Kidney capillary endothelial cell (primary cell): ENCODE measurements at regions not wholly inside any gene's neighbourhood (a gene's known extent, or its start where the extent isn't known, plus 50 kb on each side); places are given as distances from the start of the nearest gene placed in this dataset.
"Not testable (repeated sequence)": the region's sequence is repeated elsewhere in the genome, so short reads cannot be mapped to it uniquely, and the experiment has no call there.

Source experiments
- DNase-seq: peaks from one replicate; pipeline ENCODE4 v3.0.0-alpha.2; 2018; ENCODE audit warnings: low spot score

DNA sequence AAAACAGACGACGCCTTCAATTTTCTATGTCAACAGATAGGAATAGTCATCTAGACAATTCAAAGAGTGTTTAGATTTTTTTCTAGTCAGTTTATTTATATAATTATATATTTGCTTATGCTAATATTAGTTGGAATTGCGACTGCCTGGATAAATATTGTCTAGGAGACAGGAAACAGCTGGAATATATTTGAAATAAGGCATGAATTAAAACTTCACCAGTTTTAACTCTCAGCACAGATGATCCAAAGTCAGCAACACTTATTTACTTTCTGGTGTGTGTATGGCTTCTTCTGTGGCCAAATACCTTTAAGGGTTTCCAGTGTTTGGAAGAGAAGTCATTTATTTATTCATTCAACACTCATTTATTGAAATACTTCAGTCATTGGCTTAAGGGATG lies 1215.4 kb upstream of the USP15 start:
- DNase-seq: no peak

DNA sequence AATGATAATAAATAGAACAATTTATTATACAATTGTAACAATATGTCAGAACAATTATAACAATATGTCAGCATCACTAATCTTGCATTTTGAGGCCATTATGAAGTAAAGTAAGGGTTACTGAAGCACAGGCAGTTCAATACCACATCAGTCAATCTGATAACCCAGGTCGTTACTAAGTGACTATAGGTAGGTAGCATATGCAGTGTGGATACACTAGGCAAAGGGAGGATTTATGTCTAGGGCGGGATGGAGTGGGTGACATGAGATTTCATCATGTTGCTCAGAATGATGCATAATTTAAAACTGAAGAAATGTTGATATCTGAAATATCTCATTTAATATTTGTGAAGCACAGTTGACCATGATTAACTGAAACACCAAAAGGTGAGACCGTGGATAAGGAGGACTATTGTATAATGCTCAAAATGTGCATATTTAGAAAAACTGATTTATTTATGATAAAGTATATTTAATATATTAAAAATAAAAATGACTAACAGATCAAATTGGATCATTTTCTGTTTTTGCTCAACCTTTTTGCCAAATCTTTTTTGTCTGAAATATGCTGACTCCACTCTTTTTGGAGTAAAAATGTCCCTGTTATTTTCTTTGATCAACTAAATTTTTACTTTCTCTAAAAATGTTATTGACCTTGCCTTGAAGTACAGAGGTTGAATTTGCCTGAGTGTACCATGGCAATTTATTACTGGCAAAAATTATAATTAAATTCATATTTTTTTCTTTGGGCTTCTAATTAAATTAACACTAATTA lies 1189.4 kb upstream of the USP15 start:
- DNase-seq: no peak

DNA sequence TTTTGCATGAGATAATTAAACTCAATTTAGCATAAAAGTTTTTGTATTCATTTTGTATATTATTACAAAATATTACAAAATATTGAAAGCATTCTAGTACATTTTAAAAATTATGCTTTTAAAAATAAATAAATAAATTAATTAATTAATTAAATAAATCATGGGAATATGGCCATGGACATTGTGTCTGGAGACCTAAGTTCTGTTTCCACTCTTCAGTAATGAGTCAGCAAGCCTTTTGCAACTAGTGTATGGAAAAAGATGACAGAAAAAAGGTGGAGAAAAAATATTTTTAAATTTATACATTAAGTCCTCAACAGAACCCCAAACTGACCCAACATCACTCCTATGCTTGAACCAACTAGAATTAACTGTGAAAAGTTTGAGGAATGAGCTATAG lies 1187.5 kb upstream of the USP15 start:
- no peak for DNase-seq

DNA sequence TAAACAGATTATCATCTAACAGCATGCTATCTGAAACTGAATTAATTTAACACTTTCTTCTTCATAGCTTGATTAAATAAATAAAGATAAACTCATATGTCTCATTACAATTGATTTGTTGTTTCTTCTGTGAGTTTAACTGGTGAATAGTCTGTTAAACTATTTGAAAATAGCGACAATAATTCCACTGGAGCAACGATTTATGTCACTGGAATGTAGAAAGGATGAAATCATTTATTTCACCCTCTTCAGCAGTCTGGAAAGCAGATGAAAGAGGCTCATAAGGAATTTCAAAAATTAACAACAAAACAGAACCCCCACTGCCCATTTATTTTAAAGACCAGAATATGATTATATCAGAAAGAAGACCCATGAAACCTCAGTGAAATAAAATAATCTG lies 1165.1 kb upstream of the USP15 start:
- no peak for DNase-seq

DNA sequence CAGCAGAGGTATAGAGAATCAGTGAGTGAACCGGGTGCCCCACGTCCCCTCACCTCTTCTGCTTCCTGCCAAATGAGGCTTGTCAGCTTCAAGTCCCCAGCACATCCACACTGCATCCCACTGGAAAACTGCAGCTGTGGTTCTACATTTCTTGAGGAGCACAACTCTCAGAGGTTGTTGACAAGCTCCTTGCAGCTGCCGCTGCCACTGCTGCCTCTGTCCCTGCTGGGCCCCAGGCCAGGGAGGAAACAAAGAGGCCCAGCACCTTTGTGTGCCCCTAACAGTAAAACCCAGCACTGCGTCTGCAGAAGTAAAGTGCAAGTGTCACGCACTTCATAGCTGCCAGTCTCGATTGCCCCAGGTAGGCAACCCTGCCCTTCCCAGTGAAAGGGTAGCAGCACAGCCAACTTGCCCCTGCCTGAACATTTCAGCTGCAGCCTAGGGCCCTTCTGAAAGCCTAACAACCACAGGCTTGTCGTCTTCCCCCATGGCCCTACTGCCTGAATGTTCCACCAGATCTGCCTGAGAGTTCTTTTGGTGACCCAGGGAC lies 1162.1 kb upstream of the USP15 start:
- no peak for DNase-seq

DNA sequence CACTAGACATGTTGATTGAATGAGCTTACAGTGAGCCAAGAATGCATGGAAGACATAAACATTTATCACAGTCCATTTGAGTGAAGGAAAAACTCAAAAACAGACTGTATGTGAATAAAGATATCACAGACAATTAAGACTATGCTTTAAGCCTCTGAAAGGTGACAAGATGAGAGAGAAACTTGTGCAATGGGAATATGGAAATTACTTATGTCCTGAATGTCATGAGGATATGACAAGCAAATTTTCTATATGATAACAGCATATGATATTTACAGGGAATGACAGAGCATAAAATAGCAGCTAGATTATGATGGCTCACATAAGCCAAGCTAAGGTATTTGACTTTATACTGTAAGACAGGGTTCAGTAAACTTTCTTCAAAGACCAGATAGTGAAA lies 1153.1 kb upstream of the USP15 start:
- DNase-seq: no peak

DNA sequence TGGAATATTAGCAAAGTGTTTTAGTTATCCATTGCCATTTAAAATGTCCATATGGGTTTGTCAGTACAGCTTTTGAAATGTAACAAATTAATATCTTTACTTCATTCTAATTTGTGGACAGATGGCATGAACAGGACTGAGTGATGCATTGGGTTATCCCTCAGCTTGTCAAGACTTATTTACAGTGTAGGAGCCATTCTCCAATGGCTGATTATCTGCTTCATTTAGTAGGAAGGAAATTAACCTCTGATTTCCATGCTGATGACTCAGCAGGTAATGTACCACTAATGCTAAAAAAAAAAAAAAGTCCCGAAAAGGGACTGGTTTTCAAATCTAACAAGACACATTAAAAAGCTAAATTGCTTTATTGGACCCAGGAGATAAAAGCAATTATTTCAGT lies 1149.0 kb upstream of the USP15 start:
- no peak for DNase-seq

DNA sequence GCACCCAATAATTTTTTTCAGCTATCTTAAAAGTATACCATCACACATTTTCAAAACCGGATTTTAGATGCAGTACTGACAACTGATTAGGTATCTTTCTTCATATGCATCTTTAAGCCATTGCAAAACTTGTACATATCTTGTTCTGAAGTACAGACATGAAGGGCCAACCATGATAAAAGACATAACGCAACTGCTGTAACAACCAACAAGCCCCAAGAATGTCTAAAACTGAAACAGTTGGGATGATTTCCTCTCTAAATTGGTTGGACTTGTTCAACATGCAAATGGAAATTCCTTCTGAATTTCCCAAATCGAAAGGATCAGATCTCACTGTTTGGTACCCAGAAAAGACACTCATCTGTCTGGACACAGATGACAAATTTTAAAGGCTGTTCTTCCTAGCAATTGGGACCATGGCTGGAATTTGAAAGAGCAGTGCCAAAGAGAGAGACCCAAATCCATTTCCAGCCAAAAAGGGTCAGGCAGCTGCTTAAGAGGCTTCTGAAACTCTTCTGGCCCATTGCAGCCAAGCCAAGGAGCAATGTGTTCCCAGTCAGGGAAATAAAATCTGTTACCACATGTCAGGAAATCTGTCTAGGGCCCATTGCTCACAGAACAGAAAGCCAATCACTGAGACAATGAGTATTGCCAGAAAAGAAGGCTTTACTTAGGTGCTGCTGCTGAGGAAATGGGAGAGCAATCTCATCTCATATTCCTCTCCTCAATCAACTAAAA lies 1122.4 kb upstream of the USP15 start:
- DNase-seq: no peak

DNA sequence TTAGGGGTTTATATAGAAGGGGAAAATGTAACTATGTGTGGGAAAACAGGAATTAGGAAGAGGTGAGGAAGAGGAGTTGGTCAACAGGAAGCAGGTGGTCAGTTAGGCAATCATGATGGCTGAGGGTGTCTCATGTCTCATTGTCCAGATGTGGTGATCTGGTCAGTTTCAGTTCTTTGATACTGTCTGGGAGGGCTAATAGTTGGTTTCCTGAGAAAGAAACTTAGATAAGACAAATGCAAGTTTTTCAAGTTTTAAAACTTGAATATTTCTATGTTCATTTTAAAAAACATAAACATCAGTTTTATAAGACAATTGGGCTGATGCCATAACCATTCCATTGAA lies 1121.8 kb upstream of the USP15 start:
- DNase-seq: no peak

DNA sequence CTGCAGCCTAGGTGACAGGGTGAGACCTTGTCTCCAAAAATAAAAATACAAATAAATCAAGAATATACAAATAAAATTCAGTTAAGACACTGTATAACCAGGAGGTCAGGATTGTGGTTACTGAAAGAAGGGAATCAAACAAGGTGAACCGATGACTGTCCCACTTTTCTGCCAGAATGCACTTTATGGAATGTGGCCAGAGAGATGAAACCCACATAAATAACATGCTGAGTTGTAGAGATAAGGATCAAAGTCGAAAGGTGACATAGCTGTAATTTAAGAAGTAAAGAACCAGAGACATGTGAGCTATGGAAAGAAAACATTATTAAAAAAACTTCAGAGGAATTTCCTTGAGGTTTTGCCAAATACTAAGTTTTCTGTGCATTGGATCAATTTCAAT lies 1098.2 kb upstream of the USP15 start:
- no peak for DNase-seq

DNA sequence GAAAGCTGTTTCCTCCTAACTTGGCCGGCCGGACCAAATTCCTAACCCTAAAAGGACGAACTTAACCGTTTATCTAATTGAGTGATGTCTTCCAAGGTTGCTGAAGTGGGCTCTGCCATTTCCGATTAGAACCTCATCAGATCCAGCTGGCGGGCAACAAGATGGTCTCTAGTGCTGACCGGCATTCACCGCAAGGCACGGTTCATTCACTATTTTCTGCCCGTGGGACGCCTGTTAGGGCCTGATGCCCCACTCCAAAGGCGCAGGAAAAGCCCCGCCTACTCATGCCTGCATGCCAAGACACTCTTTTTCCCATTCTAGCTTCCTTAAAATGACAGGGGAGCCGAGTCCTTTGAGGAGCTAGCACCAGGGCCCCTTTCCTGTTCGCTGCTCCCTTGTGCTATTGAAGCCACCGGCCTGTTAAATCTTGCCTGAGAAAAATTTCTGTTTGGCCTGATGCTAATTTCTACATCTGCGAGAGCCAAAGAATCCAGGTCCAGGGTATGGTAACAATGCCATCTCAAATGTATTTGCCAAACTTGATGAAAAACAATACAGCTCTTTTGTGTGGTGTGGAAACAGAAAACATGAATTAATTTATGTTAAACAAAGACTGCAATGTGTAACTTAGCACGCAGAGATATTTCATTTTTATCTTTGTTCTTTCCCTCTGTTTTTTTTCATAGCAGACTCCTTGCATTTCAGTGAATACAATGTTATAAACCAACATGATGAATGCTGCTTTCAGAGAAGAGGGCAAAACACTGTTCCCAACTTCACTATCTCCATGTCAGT lies 1071.2 kb upstream of the USP15 start:
- DNase-seq: no peak

DNA sequence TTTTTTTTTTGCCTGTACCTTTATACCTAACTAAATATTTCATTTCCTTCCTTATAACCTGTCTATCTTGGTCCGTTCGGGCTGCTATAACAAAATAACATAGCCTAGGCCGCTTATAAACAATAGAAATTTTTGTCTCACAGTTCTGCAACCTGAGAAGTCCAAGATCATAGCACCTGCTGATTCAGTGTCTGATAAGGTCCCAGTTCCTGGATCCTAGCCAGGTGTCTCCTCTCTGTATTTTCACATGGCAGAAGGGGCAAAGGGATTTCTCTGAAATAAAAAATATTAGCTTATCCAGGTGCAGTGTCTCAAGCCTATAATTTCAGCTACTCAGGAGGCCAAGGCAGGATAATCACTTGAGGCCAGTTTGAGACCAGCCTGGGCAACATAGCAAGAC lies 1046.6 kb upstream of the USP15 start:
- DNase-seq: no peak

DNA sequence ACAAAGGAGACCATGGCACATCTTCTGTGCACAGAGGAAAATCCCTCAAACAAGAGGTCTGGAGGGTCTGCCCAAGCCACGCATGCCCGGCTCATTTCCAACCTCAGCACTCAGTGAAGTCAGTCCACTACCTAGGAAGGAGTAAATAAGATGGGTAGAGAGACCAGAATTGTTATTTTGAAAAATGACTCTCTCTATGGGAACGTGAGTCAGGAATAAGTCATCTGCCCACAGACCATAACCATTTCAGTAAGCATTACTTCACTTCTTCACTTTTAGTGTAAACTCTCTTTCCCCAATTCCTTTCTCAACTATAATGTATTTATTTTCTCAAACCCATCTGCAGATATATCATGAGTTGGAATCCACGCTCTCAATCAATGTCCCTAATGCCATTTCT lies 1039.9 kb upstream of the USP15 start:
- no peak for DNase-seq

DNA sequence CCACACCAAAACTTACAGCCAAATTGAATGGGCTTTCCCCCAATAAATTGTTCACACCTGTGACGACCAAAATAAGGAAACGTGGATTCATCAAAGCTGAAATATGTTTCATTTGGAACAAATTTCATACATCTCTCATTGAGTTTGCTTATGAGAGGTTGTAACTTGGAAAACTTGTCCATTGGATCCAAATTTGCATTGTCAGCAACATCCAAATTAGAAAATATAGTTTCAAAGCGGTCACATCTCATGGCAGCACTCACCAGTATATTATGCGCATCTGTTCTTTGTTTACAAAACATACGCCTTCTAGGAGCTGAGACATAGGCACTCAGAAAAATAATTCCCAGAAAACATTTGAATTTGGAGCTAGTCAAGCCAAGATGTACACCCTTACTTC lies 1028.2 kb upstream of the USP15 start:
- no peak for DNase-seq

DNA sequence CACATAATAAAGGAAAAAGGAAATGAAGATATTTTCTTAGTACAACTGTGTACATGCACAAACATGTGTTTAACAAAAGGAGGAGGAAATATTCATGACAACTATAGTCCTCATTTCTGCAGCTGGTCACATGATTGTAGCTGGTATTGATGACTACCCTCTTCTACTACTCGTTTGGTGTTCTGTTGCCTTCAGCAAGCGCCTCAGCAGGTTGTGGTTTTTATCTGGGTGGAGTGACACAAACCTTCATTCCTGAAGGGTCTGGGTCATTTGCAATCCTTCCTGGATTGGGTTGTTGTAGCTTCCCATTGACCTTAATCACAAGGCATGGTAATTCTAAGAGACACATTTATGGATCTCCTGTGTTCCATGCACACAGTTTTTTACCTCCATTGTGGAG lies 1009.9 kb upstream of the USP15 start:
- DNase-seq: no peak

DNA sequence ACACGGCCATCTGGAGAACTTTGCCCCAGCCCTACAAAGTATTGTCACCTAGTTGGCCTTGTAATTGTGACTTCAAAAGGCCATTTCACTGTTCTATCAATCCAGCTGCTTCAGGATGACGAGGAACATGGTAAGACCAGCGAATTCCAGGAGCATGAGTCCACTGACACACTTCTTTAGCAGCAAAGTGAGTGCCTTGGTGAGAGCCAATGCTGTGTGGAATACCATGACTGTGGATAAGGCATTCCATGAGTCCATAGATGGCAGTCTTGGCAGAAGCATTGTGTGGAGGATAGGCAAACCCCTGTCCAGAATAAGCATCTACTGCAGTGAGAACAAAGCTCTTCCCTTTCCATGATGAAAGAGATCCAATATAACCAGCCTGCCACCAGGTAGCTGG lies 1009.1 kb upstream of the USP15 start:
- no peak for DNase-seq

DNA sequence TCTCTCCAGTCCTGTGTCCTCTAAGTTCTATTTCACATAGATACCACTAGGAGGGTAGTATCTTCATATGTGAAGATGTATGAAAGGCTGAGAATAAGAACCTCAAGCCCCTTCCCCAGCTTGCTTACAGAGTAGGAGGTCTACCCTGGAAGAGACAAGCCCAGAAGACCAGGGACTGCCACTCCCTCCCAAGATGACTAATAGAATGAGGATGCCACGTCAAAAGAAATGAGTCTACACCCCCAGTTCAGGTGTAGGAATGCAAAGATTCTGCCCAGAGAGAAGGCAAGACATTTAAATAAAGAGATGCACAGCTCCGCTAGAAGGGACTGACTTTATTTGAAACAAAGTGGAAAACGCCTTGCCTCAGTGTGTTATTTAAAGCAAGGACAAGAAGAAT lies 1006.0 kb upstream of the USP15 start:
- no peak for DNase-seq

DNA sequence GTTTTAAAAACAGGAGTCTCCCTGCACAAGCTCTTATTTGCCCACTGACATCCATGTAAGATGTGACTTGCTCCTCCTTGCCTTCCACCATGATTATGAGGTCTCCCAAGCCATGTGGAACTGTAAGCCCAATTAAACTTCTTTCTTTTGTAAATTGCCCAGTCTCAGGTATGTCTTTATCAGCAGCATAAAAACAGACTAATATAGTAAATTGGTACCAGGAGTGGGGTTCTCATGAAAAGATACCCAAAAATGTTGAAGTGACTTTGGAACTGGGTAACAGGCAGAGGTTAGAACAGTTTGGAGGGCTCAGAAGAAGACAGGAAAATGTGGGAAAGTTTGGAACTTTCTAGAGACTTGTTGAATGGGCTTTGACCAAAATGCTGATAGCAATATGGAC lies 995.9 kb upstream of the USP15 start:
- not testable (repeated sequence) for DNase-seq

DNA sequence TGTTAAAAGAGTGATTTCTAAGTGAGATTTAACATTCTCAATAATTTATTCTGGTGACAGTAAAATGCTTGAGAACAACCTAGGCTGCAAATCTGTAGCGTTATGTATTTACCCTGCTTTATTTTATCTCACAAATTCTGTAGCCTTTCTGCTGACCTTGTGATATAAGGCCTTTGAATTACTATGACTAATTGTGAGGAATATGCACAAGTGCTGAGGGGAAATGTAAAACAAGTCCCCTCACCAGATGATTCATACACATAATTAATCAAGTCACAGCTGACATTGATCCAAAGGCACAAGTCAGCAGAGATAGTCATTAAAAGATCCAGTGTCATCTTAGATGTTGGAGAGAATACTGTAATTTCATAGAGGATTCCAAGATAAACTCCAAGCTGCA lies 992.7 kb upstream of the USP15 start:
- DNase-seq: no peak

DNA sequence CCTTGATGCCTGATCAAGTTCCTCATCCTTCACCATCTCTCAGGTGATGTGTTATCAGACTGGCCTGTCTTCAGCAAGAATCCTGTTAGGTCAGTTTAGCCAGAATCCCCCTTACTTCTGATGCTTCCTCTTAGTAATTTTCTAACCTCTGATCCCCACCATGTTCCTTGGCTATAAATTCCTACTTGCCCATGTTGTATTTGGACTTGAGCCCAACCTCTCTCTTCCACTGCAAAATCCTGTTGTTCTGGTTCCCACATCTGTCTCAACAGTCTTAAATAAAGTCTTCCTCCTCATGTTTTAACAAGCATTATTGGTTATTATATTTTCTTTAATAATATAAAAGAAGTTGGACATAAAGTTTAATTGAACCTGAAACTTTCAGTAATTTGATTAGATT lies 987.8 kb upstream of the USP15 start:
- no peak for DNase-seq

DNA sequence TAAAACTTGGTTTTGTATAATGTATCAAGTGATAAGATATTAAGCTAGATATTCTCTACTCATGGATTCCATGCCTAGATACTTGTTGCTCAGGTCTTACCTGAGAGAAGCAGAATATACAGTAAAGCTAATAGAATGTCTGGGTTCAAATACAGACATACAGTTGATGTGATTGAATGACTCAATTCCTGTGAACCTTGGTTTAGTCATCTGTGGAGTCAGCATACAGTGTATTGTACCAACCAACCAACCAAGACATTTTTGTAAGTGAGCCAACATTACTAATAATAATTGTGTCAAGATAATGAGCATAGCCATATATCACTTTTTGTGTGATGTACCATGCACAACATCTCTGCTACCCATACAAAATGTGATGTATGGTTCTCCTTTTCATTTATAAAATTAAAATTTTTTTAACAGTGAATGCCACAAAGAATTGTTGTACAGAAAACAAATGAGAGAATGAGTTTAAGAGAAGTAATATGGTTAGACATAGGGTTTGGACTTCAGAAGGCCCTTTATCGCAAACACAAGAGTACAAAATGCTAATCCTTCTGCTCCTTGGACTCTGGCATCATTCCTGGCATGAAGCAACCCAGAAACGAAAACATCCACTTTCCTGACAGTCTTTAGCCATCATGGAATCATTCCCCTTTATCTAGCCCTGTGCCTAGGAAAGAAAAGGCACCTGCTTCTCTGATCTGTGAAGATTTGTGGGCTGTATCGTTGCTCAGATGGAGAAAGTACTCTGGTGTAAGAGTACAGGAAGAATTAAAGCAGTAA lies 977.2 kb upstream of the USP15 start:
- no peak for DNase-seq

DNA sequence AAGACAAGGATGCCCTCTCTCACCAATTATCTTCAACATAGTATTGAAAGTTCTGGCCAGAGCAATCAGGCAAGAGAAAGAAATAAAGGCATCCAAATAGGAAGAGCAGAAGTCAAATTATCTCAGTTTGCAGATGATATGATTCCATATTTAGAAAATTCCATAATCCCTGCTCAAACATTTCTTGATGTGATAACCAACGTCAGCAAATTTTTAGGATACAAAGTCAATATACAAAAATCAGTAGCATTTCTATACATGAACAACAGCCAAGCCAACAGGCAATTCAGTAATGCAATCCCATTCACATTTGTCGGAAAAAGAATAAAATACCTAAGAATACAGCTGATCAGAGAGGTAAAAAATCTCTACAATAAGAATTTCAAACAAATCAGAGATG lies 969.7 kb upstream of the USP15 start:
- no peak for DNase-seq
